ENCODE measurements at regions not wholly inside any gene's neighbourhood (a gene's known extent, or its start where the extent isn't known, plus 50 kb on each side); places are given as distances from the start of the nearest gene placed in this dataset.

DNA sequence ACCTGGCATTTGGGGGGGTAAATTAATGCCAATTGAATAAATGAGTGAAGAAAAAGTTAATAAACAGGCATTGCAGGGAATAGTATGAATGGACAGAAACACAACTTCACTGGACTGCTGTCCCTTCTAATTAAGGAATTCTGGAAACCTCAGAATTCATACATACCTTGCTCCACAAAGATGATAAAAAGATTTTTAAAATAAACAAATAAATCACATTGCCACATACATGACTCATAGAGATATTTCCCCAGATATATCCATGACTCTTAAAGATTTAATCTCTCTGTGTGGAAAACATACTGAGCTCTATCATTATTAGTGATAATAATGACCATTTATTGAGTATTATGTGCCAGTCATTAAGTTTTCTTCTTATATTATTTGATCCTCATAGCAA, 469.0 kb upstream of the MEF2C start:
- Histone ChIP-seq H3K4me3 (ENCODE audit: extremely low read depth in 1 of 4, insufficient read depth in 2 of 4, low read depth in 3 of 4, low read length in 4 of 4) (no peak overlapping the region), H3K9me3 (ENCODE audit: insufficient read depth in 2 of 2, low read depth in 1 of 2, low read length in 1 of 2) (no peaks in the 10 kb centered on the region), H2BK12ac (ENCODE audit: low read depth, low read length) (no peak overlapping the region), H3K79me1 (ENCODE audit: low read depth, low read length) (no peaks in the 10 kb centered on the region), H4K8ac (ENCODE audit: extremely low read depth, insufficient read depth, low read length) (no peak overlapping the region), H3K23me2 (ENCODE audit: low read depth, low read length) (no peaks in the 10 kb centered on the region), H3K36me3 (ENCODE audit: control insufficient read depth in 2 of 4, insufficient read depth in 4 of 4, low read length in 3 of 4) (no peaks in the 10 kb centered on the region), H3K79me2 (ENCODE audit: control insufficient read depth in 1 of 2, insufficient read depth in 2 of 2, low read length in 2 of 2) (no peaks in the 10 kb centered on the region), H3K14ac (ENCODE audit: insufficient read length) (no peak overlapping the region), H2BK15ac (ENCODE audit: low read length) (no peak overlapping the region), H3K27ac (ENCODE audit: low read depth, low read length) (no peak overlapping the region), H2BK120ac (replicated peaks; ENCODE audit: low read depth, low read length) (no peak overlapping the region), H2AFZ (ENCODE audit: low read length) (no peak overlapping the region), H3K27me3 (replicated peaks in 1 of 4; ENCODE audit: control insufficient read depth in 3 of 4, extremely low read depth in 1 of 4, insufficient read depth in 3 of 4, low read length in 3 of 4) (no peaks in the 10 kb centered on the region), H2BK5ac (ENCODE audit: low read depth, low read length) (no peak overlapping the region), H3K23ac (ENCODE audit: insufficient read length) (no peak overlapping the region), H2AK5ac (ENCODE audit: low read depth, low read length) (no peak overlapping the region), H4K5ac (ENCODE audit: insufficient read length, low read depth, low read length) (no peak overlapping the region), H3K9ac (replicated peaks in 1 of 4; ENCODE audit: extremely low read depth in 1 of 4, low read depth in 3 of 4, low read length in 3 of 4) (no peak overlapping the region), H3K4me1 (replicated peaks in 1 of 4; ENCODE audit: control insufficient read depth in 3 of 4, insufficient read depth in 4 of 4, low read length in 3 of 4) (no peaks in the 10 kb centered on the region), H4K20me1 (replicated peaks in 1 of 2; ENCODE audit: control insufficient read depth in 1 of 2, insufficient read depth in 2 of 2, low read length in 2 of 2) (no peaks in the 10 kb centered on the region), H3K4me2 (ENCODE audit: insufficient read depth in 1 of 2, low read depth in 2 of 2, low read length in 2 of 2) (no peak overlapping the region), H4K91ac (replicated peaks; ENCODE audit: insufficient read length, low read length) (no peak overlapping the region), H3K18ac (ENCODE audit: extremely low read depth, low read length) (no peak overlapping the region), H2BK20ac (ENCODE audit: low read length) (no peak overlapping the region), H3K56ac (replicated peaks; ENCODE audit: insufficient read length, low read depth, low read length) (no peak overlapping the region), H3K4ac (replicated peaks; ENCODE audit: insufficient read length, low read depth, low read length) (no peak overlapping the region)
- POLR2A ChIA-PET (ENCODE audit: partially characterized antibody), result no interaction called here
- FAIRE-seq (no peak), DNase-seq (ENCODE audit: low read depth in 1 of 2, low spot score in 2 of 2) (no peak)
- CTCF ChIA-PET (ENCODE audit: partially characterized antibody), result no interaction called here
- TF ChIP-seq CHD7 (IDR thresholded peaks at IDR 0.05; ENCODE audit: insufficient replicate concordance, low read length) (no peak), TBP (IDR thresholded peaks at IDR 0.05; ENCODE audit: low read depth, low read length) (no peak), SIX5 (IDR thresholded peaks at IDR 0.05; ENCODE audit: low read depth, low read length) (no peak)
